ENCODE measurements at regions not wholly inside any gene's neighbourhood (a gene's known extent, or its start where the extent isn't known, plus 50 kb on each side); places are given as distances from the start of the nearest gene placed in this dataset.
"Not testable (repeated sequence)": the region's sequence is repeated elsewhere in the genome, so short reads cannot be mapped to it uniquely, and the experiment has no call there.

- no peak for DNase-seq (ENCODE audit: low spot score)
Observed at GRCh38 chr9:81814401-81814793, 113.8 kb upstream of the SPATA31D4 start.

- peak; percentile 53 for DNase-seq (ENCODE audit: low spot score)
Observed at GRCh38 chr9:81814794-81815464, 113.3 kb upstream of the SPATA31D4 start.

GRCh38 chr9:81815781-81816180 lies 112.4 kb upstream of the SPATA31D4 start:
- no peak for DNase-seq (ENCODE audit: low spot score)

- no peak for DNase-seq (ENCODE audit: low spot score)
Observed at GRCh38 chr9:81819155-81819554, 109.1 kb upstream of the SPATA31D4 start.

GRCh38 chr9:81819859-81820546 lies 108.2 kb upstream of the SPATA31D4 start:
- DNase-seq (ENCODE audit: low spot score) = no peak

- DNase-seq (ENCODE audit: low spot score) = no peak
Observed at GRCh38 chr9:81822301-81822865, 105.8 kb upstream of the SPATA31D4 start.

GRCh38 chr9:81822967-81823366 lies 105.3 kb upstream of the SPATA31D4 start:
- no peak for DNase-seq (ENCODE audit: low spot score)

- DNase-seq (ENCODE audit: low spot score) = no peak
Observed at GRCh38 chr9:81823672-81824554, 104.3 kb upstream of the SPATA31D4 start.

- no peak for DNase-seq (ENCODE audit: low spot score)
Observed at GRCh38 chr9:81824802-81825730, 103.2 kb upstream of the SPATA31D4 start.

GRCh38 chr9:81825846-81826516 lies 102.2 kb upstream of the SPATA31D4 start:
- DNase-seq (ENCODE audit: low spot score) = no peak

- DNase-seq (ENCODE audit: low spot score) = peak; percentile 67
Observed at GRCh38 chr9:81826517-81826906, 101.7 kb upstream of the SPATA31D4 start.

GRCh38 chr9:81827616-81828296 lies 100.5 kb upstream of the SPATA31D4 start:
- DNase-seq (ENCODE audit: low spot score) = no peak

GRCh38 chr9:81829195-81829882 lies 98.9 kb upstream of the SPATA31D4 start:
- no peak for DNase-seq (ENCODE audit: low spot score)

GRCh38 chr9:81830431-81830830 lies 97.8 kb upstream of the SPATA31D4 start:
- not testable (repeated sequence) for DNase-seq (ENCODE audit: low spot score)

- no peak for DNase-seq (ENCODE audit: low spot score)
Observed at GRCh38 chr9:81832571-81833285, 95.5 kb upstream of the SPATA31D4 start.

GRCh38 chr9:81833563-81834345 lies 94.5 kb upstream of the SPATA31D4 start:
- DNase-seq (ENCODE audit: low spot score) = no peak

GRCh38 chr9:81841333-81841732 lies 86.9 kb upstream of the SPATA31D4 start:
- DNase-seq (ENCODE audit: low spot score) = no peak

- no peak for DNase-seq (ENCODE audit: low spot score)
Observed at GRCh38 chr9:81844131-81844567, 84.1 kb upstream of the SPATA31D4 start.

Measured in cerebellar cortex (tissue), 1 donor.